Limb (tissue), 2 donors: ENCODE measurements at regions not wholly inside any gene's neighbourhood (a gene's known extent, or its start where the extent isn't known, plus 50 kb on each side); places are given as distances from the start of the nearest gene placed in this dataset.

Experiments used
- DNase-seq, 2 donors: peaks; one replicate each; pipeline ENCODE4 v3.0.0-alpha.2; 2016; ENCODE audit errors: extremely low spot score in 2 of 2

GRCh38 chr9:13364271-13365000 is 84.9 kb upstream of the MPDZ start:
- DNase-seq, result peak in 1 of 2 donors; percentile 55

- no peak for DNase-seq
Observed at GRCh38 chr9:13361076-13361475, 81.6 kb upstream of the MPDZ start.

- DNase-seq, result no peak
Observed at GRCh38 chr9:13360188-13360587, 80.7 kb upstream of the MPDZ start.

GRCh38 chr9:13358128-13358527 is 78.6 kb upstream of the MPDZ start:
- peak in 1 of 2 donors; percentile 72 for DNase-seq

- no peak for DNase-seq
Observed at GRCh38 chr9:13354733-13355132, 75.2 kb upstream of the MPDZ start.

- DNase-seq, result no peak
Observed at GRCh38 chr9:13352451-13352979, 73.0 kb upstream of the MPDZ start.

- peak in 1 of 2 donors; percentile 90 for DNase-seq
Observed at GRCh38 chr9:13351778-13352386, 72.4 kb upstream of the MPDZ start.

GRCh38 chr9:13332571-13332970 is 53.1 kb upstream of the MPDZ start:
- DNase-seq, result no peak

- DNase-seq, result no peak
Observed at GRCh38 chr9:13331320-13331719, 51.8 kb upstream of the MPDZ start.

- DNase-seq, result no peak
Observed at GRCh38 chr9:13330396-13331004, 51.0 kb upstream of the MPDZ start.
